Dedifferentiated amniotic fluid mesenchymal stem cell (primary cell): ENCODE measurements at regions not wholly inside any gene's neighbourhood (a gene's known extent, or its start where the extent isn't known, plus 50 kb on each side); places are given as distances from the start of the nearest gene placed in this dataset.
"Not testable (repeated sequence)": the region's sequence is repeated elsewhere in the genome, so short reads cannot be mapped to it uniquely, and the experiment has no call there.

Source experiments
- DNase-seq: peaks from one replicate; pipeline ENCODE4 v3.0.0-alpha.2; 2016; ENCODE audit errors: extremely low spot score

DNA sequence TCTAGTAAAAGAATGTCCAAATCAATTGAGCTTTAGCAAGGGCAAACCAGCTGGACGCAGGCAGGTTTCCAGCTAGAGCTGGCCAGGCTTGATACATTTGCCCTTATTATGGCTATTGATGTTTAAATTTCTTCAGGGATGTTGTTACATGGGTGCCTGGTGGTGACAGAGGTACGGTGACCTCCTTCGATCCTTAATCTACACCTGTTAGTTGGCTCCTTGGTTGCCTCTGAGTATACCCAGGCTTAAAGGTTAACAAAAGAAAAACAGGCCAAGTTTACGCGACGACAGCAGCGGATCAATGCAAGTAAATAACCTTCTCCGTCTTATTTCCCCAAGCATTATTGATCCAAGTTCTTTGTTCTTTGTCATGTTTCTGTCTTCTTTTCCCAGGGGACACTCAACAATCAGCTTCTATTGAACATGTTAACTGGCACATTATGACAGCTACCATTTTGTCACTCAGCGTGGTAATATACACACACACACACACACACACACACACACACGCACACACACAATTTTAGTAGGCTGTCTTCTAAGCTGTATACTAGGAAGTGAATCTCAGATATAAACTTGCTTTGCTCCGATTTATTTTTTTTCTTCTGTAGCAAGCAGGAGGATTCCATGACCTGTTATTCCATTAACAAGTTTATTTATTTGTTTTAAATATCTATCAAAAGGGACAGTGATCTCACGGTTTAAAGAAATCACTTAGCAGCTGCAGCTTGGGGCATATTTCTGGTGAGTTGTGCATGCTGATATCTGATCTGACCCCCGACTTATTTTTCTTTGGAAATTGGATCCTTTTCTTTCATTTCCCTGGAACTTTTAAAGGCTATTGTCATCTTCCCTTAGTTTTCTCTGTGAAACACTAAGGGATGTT, 844.7 kb downstream of the MCTP2 start:
- DNase-seq, result no peak

DNA sequence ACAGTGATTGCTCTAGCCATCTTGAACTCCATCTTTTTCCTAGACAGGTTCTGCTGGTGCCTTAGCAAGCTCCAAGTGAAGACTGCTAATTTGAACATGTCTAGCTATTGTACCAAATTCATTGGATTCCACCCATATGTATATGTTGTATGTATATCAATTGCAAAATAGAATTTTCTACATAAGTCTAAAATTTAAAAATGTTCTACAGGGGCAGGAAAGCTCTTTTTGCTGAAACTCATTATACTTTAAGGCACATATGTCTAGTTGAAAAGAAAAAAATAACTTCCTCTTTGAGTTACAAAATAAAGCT, 845.3 kb downstream of the MCTP2 start:
- no peak for DNase-seq

DNA sequence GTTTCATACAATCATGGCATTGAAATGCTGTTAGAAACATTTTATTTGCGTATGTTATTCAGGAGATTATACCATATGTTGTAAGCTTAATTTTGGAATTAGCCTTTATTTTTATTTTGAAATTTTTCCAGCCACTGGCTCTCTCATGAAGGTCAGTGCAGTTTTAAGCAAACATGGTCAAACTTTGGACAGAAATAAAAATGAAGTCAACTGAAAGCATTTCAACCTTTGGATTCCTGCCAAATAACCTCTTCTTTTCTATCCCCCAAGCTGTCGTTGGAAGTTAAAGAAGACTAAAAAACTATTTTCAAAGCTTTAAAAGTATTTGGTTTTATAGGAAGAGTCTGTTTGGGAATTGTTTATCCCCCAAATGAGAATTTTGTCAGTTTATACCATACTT, 846.6 kb downstream of the MCTP2 start:
- no peak for DNase-seq

DNA sequence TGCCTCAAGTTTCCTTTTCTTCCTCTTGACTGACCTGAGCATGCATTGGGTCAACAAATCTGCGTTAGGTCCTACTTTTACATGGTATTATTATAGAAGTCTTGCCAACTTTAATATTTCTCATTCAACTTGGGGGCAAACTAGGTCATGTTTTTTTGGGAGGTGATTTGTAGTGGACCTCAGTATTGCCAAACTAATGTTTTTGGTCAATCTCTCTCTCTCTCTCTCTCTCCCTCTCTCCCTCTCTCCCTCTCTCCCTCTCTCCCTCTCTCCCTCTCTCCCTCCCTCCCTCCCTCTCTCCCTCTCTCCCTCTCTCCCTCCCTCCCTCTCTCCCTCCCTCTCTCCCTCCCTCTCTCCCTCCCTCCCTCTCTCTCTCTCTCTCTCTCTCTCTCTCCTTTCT, 848.9 kb downstream of the MCTP2 start:
- not testable (repeated sequence) for DNase-seq

DNA sequence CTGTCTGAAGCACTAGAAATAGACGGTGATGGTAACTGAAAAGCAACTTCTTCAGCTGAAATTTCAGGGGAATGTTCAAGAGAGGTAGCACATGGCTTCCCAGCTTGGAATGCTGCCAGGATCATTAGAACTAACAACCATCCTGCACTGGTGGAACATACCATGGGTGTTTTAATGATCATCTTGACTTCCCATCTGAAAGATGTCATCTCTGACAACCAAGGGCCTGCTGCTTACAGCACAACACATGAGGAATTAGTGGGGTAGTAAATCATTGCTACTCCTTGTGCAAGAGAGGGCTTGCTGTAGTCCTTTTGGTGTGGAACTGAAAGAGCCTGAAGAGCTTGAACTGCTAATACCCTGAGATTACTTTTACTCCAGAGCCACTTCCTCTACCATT, 853.7 kb downstream of the MCTP2 start:
- no peak for DNase-seq

- peak; percentile 53 for DNase-seq
Measured at GRCh38 chr15:95086531-95087252, 855.3 kb downstream of the MCTP2 start.

GRCh38 chr15:95087253-95087609, 855.9 kb downstream of the MCTP2 start:
- no peak for DNase-seq

- no peak for DNase-seq
Measured at GRCh38 chr15:95091444-95091843, 860.1 kb downstream of the MCTP2 start.

DNA sequence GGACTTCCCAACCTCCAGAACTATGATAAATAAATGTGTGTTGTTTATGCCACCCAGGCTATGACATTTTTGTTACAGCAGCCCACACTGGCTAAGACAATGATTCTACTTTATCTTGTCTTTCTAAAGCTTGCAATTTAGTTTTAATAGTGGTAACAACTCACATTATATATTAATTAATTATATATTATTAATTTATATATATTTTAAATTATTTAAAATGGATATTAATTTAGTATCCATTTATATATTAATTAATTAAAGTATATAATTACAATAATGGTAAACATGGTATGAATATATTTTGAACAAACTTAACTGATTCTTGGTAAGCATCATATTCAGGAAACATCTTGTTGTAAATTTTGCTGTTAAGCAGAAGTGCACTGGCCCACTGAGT, 863.9 kb downstream of the MCTP2 start:
- no peak for DNase-seq

DNA sequence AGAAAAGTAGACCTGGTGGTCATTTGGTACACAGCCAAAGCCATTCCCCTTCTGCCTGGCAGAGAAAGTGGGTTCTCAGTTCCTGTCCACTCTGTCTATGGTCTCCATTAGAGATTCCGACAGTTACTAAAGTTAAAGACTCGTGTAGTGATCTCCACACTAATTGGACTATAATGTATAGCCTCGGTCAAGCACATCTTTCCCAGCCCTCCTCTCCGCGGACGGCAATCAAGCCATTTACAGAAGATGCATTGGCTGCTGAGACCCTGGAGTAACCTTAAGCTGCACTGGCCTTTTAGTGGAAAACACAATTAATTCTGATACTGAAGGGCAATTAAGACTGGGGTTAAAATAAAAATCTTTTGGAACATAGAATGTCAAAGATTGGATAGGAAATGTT, 865.3 kb downstream of the MCTP2 start:
- no peak for DNase-seq

GRCh38 chr15:95097361-95097760, 866.0 kb downstream of the MCTP2 start:
- no peak for DNase-seq

DNA sequence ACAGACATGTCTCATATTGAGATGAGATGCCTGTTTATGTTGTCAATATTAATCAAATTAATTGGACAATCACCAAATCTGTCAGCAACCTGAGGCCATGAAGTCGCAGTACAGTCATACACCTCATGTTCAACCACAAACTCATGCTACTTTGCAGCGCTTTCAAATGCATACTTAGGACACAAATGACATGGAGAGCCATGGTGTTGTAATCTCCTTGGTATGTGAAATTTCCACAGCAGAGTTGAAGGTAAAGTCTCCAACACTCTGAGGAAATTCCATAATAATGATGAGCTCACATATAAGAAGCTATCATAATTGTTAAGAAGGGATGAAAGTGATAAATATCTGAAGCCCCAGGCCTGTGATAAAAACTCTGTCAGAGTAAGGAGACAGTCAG, 873.9 kb downstream of the MCTP2 start:
- DNase-seq, result no peak

GRCh38 chr15:95106801-95107200, 875.4 kb downstream of the MCTP2 start:
- no peak for DNase-seq

- DNase-seq, result no peak
Measured at GRCh38 chr15:95108673-95109072, 877.3 kb downstream of the MCTP2 start.

GRCh38 chr15:95111969-95112368, 880.6 kb downstream of the MCTP2 start:
- no peak for DNase-seq

DNA sequence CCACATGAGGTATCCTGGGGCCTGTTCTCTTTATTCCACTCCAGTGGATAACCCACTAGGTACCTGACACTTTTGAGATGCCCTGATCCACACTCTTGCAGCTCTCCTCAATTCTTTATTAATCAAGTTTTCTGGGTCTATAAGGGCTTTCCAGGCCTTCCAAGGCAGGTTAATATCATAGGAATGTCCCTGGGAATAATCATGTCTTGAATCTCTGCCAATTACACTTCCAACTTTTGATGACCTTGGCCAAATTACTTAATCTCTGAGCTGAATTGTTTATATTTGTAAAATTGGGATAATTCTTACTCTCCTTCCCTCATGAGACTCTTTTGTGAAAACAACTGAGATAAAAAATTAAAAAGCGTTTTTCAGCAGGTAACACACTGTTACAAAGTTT, 881.7 kb downstream of the MCTP2 start:
- DNase-seq, result no peak

- DNase-seq, result no peak
Measured at GRCh38 chr15:95119041-95119610, 887.8 kb downstream of the MCTP2 start.

GRCh38 chr15:95120595-95120994, 889.2 kb downstream of the MCTP2 start:
- DNase-seq, result no peak

DNA sequence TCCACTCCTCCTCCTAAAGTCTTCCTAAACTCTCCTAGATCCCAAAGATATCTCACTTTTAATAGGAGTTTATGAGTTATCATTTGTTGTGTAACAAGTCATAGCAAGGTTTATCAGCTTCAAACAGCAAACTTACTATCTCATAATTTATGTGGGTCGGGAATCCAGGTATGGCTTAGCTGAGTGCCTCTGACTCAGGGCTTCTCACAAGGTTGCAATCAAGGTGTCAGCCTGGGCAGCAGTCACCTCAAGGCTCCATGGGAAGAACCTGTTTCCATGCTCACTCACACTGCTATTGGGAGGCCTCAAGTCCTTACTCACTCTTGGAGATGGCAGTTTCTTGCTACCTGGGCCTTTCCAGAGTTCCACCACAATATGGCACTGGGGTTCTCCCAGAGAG, 889.8 kb downstream of the MCTP2 start:
- no peak for DNase-seq

DNA sequence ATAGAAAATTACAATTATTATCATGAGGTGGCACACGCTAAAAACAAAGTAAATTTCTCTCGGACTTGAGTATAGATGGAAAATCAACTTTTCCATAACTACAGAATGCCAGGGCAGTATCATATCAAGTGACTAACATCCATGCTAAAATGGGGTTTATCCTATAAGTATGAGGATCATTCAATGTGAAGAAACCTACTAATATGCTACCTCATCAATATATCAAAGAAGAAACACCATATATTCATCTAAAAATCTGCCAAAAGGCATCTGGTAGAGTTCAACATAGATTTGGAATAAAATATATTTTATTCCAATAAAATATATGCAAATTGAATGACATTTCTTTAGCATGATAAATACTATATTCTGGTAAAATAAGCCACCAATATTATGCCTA, 894.4 kb downstream of the MCTP2 start:
- DNase-seq, result no peak

GRCh38 chr15:95127356-95127755, 896.0 kb downstream of the MCTP2 start:
- DNase-seq, result peak; percentile 77

DNA sequence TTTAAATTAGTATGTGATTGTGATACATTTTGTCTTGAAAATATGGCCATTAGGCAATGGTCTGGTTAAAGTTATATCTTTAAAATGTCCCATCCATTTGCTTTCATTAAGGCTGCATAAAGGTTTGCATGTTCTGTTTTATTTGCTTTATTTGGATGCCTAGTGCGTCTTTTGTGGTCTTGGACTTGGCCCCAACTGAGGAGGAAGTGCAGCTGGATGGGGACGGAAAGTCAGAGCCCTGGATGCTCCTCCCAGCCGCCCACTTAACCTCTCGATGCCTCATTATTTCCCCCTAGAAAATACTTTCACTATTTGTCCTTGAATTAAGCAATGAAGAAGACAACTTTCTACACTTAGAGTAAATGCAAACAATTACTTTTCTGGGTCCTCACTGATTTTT, 898.2 kb downstream of the MCTP2 start:
- no peak for DNase-seq

- DNase-seq, result no peak
Measured at GRCh38 chr15:95131131-95131556, 899.8 kb downstream of the MCTP2 start.
